Hepatocyte (in vitro differentiated cells): ENCODE measurements at regions not wholly inside any gene's neighbourhood (a gene's known extent, or its start where the extent isn't known, plus 50 kb on each side); places are given as distances from the start of the nearest gene placed in this dataset.

Source experiments
- DNase-seq: peaks from one replicate; pipeline ENCODE4 v3.0.0-alpha.2; 2016; ENCODE audit warnings: low spot score
- H2AFZ ChIP-seq: fragments of 200-600 bp; sonication (generic); 2 replicates; pipeline ENCODE4 v1.6.0; 2016; ENCODE audit warnings: antibody characterized with exemption, mild to moderate bottlenecking
- H3K27ac ChIP-seq: fragments of 200-600 bp; sonication (generic); 2 replicates; pipeline ENCODE4 v1.5.1; 2016; ENCODE audit warnings: mild to moderate bottlenecking
- H3K27me3 ChIP-seq: fragments of 200-600 bp; sonication (generic); 2 replicates; pipeline ENCODE4 v1.6.1; 2016
- H3K36me3 ChIP-seq: fragments of 200-600 bp; sonication (generic); replicated peaks from 2 replicates; pipeline ENCODE4 v1.5.1; 2016; ENCODE audit warnings: low read depth; ENCODE audit not compliant: insufficient read depth
- H3K4me1 ChIP-seq: fragments of 200-600 bp; sonication (generic); 2 replicates; pipeline ENCODE4 v1.5.1; 2016; ENCODE audit warnings: mild to moderate bottlenecking, moderate library complexity; ENCODE audit not compliant: insufficient read depth
- H3K4me2 ChIP-seq: fragments of 200-600 bp; sonication (generic); 2 replicates; pipeline ENCODE4 v1.6.0; 2016
- H3K4me3 ChIP-seq: fragments of 200-600 bp; sonication (generic); 2 replicates; pipeline ENCODE4 v1.5.1; 2016; ENCODE audit warnings: mild to moderate bottlenecking
- H3K79me2 ChIP-seq: fragments of 200-600 bp; sonication (generic); 2 replicates; pipeline ENCODE4 v1.6.0; 2017; ENCODE audit warnings: mild to moderate bottlenecking
- H3K9me2 ChIP-seq: fragments of 200-600 bp; sonication (generic); replicated peaks from 2 replicates; pipeline ENCODE4 v1.6.0; 2017; ENCODE audit warnings: mild to moderate bottlenecking; ENCODE audit not compliant: insufficient read depth
- H3K9me3 ChIP-seq: fragments of 200-600 bp; sonication (generic); 2 replicates; pipeline ENCODE4 v1.5.1; 2016; ENCODE audit warnings: low read depth, mild to moderate bottlenecking
- H4K20me1 ChIP-seq: fragments of 200-600 bp; sonication (generic); 2 replicates; pipeline ENCODE4 v1.6.0; 2016; ENCODE audit warnings: mild to moderate bottlenecking; ENCODE audit not compliant: insufficient read depth, poor library complexity, severe bottlenecking
- EZH2 ChIP-seq: fragments of 200-600 bp; sonication (generic); IDR thresholded peaks from 2 replicates; pipeline ENCODE4 v1.6.1; 2016; ENCODE audit warnings: antibody characterized with exemption, mild to moderate bottlenecking, borderline replicate concordance
- EZH2phosphoT487 ChIP-seq: fragments of 200-600 bp; sonication (generic); IDR thresholded peaks from one replicate; pipeline ENCODE4 v1.6.1; 2018; ENCODE audit warnings: antibody characterized with exemption, mild to moderate bottlenecking, low read depth, moderate library complexity; ENCODE audit not compliant: unreplicated experiment, severe bottlenecking
- WGBS: methylation state at CpG from one replicate; pipeline ENCODE4 v1.1.6; 2016; ENCODE audit warnings: low lambda C conversion rate; ENCODE audit errors: missing lambda C conversion rate; 5-methylcytosine and 5-hydroxymethylcytosine counted together
- TF ChIP-seq, protein P1 (sequence below): fragments of 200-600 bp; sonication (generic); IDR thresholded peaks from 2 replicates; pipeline ENCODE4 v1.5.1; 2016; ENCODE audit warnings: antibody characterized with exemption, mild to moderate bottlenecking; ENCODE audit not compliant: poor library complexity

DNA sequence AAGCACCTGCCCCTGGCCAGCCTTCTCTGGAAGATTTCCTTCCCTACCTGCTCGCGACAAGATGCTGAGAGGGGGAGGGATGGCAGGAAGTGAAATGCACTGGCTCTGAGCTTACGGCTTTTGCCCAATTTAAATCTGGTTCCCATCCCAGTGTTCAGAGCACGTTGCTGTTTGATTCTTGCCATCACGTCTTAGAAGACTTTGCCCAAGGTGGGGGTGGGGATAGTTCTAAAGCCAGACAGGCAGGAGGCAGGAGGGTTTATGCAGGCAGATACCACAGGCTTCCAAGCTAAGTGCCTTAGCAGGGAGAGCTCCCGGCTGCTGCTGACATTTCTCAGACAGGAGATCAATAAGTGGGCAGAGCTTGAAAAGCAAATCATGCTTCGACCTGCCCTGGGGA is 393.9 kb downstream of the MID1IP1 start:
- H3K9me3 ChIP-seq, result no peaks in the 10 kb centered on the region
- no peak overlapping the region for H2AFZ ChIP-seq
- H3K27ac ChIP-seq, result no peak overlapping the region
- peak overlapping the region; percentile 5 for H3K4me2 ChIP-seq
- H4K20me1 ChIP-seq, result no peaks in the 10 kb centered on the region
- DNase-seq, result no peak
- H3K27me3 ChIP-seq, result no peaks in the 10 kb centered on the region
- WGBS, result 46% methylated on average over 7 of the region's 7 CpGs
- H3K9me2 ChIP-seq, result no peaks in the 10 kb centered on the region
- no peaks in the 10 kb centered on the region for H3K4me1 ChIP-seq
- H3K79me2 ChIP-seq, result no peaks in the 10 kb centered on the region
- H3K4me3 ChIP-seq, result no peak overlapping the region
- TF ChIP-seq, protein P1, sequence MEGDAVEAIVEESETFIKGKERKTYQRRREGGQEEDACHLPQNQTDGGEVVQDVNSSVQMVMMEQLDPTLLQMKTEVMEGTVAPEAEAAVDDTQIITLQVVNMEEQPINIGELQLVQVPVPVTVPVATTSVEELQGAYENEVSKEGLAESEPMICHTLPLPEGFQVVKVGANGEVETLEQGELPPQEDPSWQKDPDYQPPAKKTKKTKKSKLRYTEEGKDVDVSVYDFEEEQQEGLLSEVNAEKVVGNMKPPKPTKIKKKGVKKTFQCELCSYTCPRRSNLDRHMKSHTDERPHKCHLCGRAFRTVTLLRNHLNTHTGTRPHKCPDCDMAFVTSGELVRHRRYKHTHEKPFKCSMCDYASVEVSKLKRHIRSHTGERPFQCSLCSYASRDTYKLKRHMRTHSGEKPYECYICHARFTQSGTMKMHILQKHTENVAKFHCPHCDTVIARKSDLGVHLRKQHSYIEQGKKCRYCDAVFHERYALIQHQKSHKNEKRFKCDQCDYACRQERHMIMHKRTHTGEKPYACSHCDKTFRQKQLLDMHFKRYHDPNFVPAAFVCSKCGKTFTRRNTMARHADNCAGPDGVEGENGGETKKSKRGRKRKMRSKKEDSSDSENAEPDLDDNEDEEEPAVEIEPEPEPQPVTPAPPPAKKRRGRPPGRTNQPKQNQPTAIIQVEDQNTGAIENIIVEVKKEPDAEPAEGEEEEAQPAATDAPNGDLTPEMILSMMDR, result no peak
- TF ChIP-seq EZH2phosphoT487 (no peak), EZH2 (no peak)
- H3K36me3 ChIP-seq, result no peaks in the 10 kb centered on the region

DNA sequence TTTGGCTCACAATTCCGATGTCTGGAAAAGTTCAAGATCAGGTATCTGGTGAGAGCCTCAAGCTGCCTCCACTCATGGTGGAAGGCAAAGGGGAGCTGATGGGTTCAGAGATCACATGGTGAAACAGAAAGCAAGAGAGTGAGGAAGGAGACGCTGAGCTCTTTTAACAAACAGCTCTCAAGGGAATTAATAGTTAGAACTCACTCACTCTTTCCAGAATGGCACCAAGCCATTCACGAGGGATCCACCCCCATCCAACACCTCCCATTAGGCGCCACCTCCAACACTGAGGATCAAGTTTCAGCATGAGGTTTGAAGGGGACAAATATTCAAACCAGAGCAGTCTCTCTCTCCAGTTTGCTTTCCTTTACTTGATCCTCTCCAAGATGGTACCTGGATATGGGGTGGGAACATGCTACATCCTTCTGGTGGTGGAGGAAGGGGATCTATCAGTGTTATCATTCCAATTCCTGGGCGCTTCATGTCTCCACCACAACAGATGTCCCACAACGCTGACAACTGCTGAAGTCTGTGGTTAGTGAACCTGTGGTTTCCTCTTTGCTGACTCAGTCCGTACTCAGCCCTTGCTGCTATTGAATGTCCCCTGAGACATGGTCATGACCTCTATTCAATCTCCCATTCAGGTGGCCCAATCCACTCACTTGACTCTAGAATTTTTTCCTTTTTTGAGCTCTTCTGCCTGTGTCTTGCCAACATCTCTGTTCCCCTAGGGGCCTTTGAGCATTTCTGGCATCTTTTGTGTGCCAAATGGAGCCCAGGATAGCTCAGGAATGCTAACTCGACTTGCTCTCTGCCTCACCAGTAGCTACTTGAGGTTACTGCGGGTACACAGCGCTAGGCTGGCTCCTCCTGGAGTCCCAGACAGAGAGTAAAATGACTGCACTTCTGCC is 395.2 kb downstream of the MID1IP1 start:
- no peaks in the 10 kb centered on the region for H3K27me3 ChIP-seq
- no peak for DNase-seq
- no peaks in the 10 kb centered on the region for H3K9me3 ChIP-seq
- no peak overlapping the region for H3K4me2 ChIP-seq
- no peaks in the 10 kb centered on the region for H3K79me2 ChIP-seq
- H3K9me2 ChIP-seq, result no peaks in the 10 kb centered on the region
- WGBS, result 59% methylated on average over 10 of the region's 10 CpGs
- H3K4me1 ChIP-seq, result no peaks in the 10 kb centered on the region
- no peak overlapping the region for H3K27ac ChIP-seq
- H4K20me1 ChIP-seq, result no peaks in the 10 kb centered on the region
- H2AFZ ChIP-seq, result no peak overlapping the region
- no peak for TF ChIP-seq EZH2
- TF ChIP-seq, protein P1, result no peak
- no peak for TF ChIP-seq EZH2phosphoT487
- no peak overlapping the region for H3K4me3 ChIP-seq
- H3K36me3 ChIP-seq, result no peaks in the 10 kb centered on the region

DNA sequence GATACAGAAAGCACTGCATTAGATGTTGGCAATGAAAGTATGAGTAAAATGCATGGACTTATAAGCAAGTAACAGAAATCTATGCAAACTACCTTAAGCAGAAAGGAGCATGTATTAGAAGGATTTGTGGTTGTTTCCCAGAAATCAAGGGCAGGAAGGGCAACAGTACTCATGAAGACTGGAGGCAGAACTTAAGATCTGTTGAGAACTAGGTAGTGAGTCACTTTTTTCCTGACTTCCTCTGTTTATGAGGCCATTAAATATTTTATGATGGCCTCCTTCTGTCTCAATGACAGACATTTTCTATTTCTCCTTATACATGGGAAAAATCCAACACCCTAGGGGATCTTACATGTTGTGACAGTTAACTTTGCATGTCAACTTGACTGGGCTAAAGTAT is 398.2 kb downstream of the MID1IP1 start:
- no peak for DNase-seq
- Histone ChIP-seq H3K36me3 (no peaks in the 10 kb centered on the region), H3K4me2 (no peak overlapping the region), H3K9me3 (no peaks in the 10 kb centered on the region), H3K4me3 (no peak overlapping the region), H2AFZ (no peak overlapping the region), H3K9me2 (no peaks in the 10 kb centered on the region), H3K27ac (no peak overlapping the region), H3K4me1 (peaks cover 12% of the 10 kb centered on the region), H3K27me3 (no peaks in the 10 kb centered on the region), H3K79me2 (no peaks in the 10 kb centered on the region), H4K20me1 (no peaks in the 10 kb centered on the region)
- TF ChIP-seq EZH2phosphoT487 (no peak), EZH2 (no peak)
- TF ChIP-seq, protein P1, result no peak
